Left lobe of liver (tissue), 2 donors: ENCODE measurements at regions not wholly inside any gene's neighbourhood (a gene's known extent, or its start where the extent isn't known, plus 50 kb on each side); places are given as distances from the start of the nearest gene placed in this dataset.
"Not testable (repeated sequence)": the region's sequence is repeated elsewhere in the genome, so short reads cannot be mapped to it uniquely, and the experiment has no call there.

Source experiments
- ATAC-seq: fragments of 200-7000 bp; cut with Tn5 transposase; one replicate; pipeline ENCODE4 v1.9.1; 2020; ENCODE audit warnings: mild to moderate bottlenecking, moderate library complexity
- DNase-seq: peaks from one replicate; pipeline ENCODE4 v3.0.0-alpha.2; 2020; ENCODE audit warnings: low spot score
- donor health status: DM: no; HTN: no; CAD: no; lungs with moderate emphysema.
- donor health status: DM: no; HTN: yes; CAD: no.

GRCh38 chr9:117775591-117775990 is 71.4 kb downstream of the TLR4 start:
- no peak for ATAC-seq
- DNase-seq, result no peak

- no peak for DNase-seq
- peak; percentile 41 for ATAC-seq
These were observed 73.6 kb downstream of the TLR4 start for GRCh38 chr9:117777823-117778222.

- no peak for DNase-seq
- ATAC-seq, result no peak
These were observed 75.6 kb downstream of the TLR4 start for GRCh38 chr9:117779760-117780159.

- DNase-seq, result peak; percentile 69
- peak; percentile 93 for ATAC-seq
These were observed 79.0 kb downstream of the TLR4 start for GRCh38 chr9:117782931-117783788.

- peak; percentile 59 for DNase-seq
- ATAC-seq, result peak; percentile 87
These were observed 79.6 kb downstream of the TLR4 start for GRCh38 chr9:117783828-117784227.

- no peak for ATAC-seq
These were observed 80.8 kb downstream of the TLR4 start for GRCh38 chr9:117784996-117785395.

GRCh38 chr9:117787746-117788145 is 83.5 kb downstream of the TLR4 start:
- no peak for ATAC-seq
- DNase-seq, result no peak

More at GRCh38 chr9:117784996-117785395, 80.8 kb downstream of the TLR4 start:
- no peak for DNase-seq

GRCh38 chr9:117795271-117795670 is 91.1 kb downstream of the TLR4 start:
- no peak for ATAC-seq
- DNase-seq, result no peak

GRCh38 chr9:117796681-117797080 is 92.5 kb downstream of the TLR4 start:
- ATAC-seq (no peak), DNase-seq (no peak)

GRCh38 chr9:117800389-117800788 is 96.2 kb downstream of the TLR4 start:
- no peak for DNase-seq
- ATAC-seq, result no peak

GRCh38 chr9:117809751-117810150 is 105.5 kb downstream of the TLR4 start:
- no peak for ATAC-seq

GRCh38 chr9:117815315-117815714 is 111.1 kb downstream of the TLR4 start:
- ATAC-seq (no peak), DNase-seq (no peak)

More at GRCh38 chr9:117809751-117810150, 105.5 kb downstream of the TLR4 start:
- no peak for DNase-seq

GRCh38 chr9:117815948-117816347 is 111.7 kb downstream of the TLR4 start:
- DNase-seq, result no peak
- ATAC-seq, result no peak

GRCh38 chr9:117821954-117822353 is 117.8 kb downstream of the TLR4 start:
- ATAC-seq (peak; percentile 23), DNase-seq (no peak)

- ATAC-seq, result no peak
- DNase-seq, result no peak
These were observed 119.4 kb downstream of the TLR4 start for GRCh38 chr9:117823576-117823975.

GRCh38 chr9:117825609-117826347 is 121.6 kb downstream of the TLR4 start:
- DNase-seq (no peak), ATAC-seq (no peak)

GRCh38 chr9:117826837-117827236 is 122.6 kb downstream of the TLR4 start:
- DNase-seq (no peak), ATAC-seq (no peak)

GRCh38 chr9:117827456-117827855 is 123.3 kb downstream of the TLR4 start:
- no peak for ATAC-seq
- DNase-seq, result no peak

- no peak for ATAC-seq
- DNase-seq, result no peak
These were observed 124.3 kb downstream of the TLR4 start for GRCh38 chr9:117828466-117828865.

GRCh38 chr9:117835798-117836197 is 131.6 kb downstream of the TLR4 start:
- ATAC-seq (no peak), DNase-seq (no peak)

- DNase-seq (no peak), ATAC-seq (no peak)
These were observed 135.7 kb downstream of the TLR4 start for GRCh38 chr9:117839862-117840261.

GRCh38 chr9:117851836-117852461 is 147.7 kb downstream of the TLR4 start:
- DNase-seq, ATAC-seq: not testable (repeated sequence)
